RWPE1 (cell line): ENCODE measurements at regions not wholly inside any gene's neighbourhood (a gene's known extent, or its start where the extent isn't known, plus 50 kb on each side); places are given as distances from the start of the nearest gene placed in this dataset.

ENCODE experiments used
- CTCF ChIA-PET: fragments of 350-600 bp; sonication (Branson Sonifier 250); formaldehyde crosslinking; extraction: SDS; loops from one replicate; lab custom pipeline; 2021; lab: Yijun Ruan, JAX
- POLR2A ChIA-PET: fragments of 400-600 bp; formaldehyde crosslinking; extraction: SDS; loops from one replicate; lab custom pipeline; 2020; ENCODE audit warnings: antibody characterized with exemption; ENCODE audit not compliant: low non-redundant PET; lab: Yijun Ruan, JAX
- DNase-seq: peaks from one replicate; pipeline ENCODE4 v3.0.0; 2012; ENCODE audit warnings: low spot score
- H3K27ac ChIP-seq: fragments of 450-650 bp; 2 replicates; pipeline ENCODE4 v1.5.1; 2017
- TF ChIP-seq, protein P1 (sequence below): fragments of 450-650 bp; conservative IDR thresholded peaks from 2 replicates; pipeline ENCODE4 v1.5.1; 2017; ENCODE audit warnings: low read depth, mild to moderate bottlenecking

DNA sequence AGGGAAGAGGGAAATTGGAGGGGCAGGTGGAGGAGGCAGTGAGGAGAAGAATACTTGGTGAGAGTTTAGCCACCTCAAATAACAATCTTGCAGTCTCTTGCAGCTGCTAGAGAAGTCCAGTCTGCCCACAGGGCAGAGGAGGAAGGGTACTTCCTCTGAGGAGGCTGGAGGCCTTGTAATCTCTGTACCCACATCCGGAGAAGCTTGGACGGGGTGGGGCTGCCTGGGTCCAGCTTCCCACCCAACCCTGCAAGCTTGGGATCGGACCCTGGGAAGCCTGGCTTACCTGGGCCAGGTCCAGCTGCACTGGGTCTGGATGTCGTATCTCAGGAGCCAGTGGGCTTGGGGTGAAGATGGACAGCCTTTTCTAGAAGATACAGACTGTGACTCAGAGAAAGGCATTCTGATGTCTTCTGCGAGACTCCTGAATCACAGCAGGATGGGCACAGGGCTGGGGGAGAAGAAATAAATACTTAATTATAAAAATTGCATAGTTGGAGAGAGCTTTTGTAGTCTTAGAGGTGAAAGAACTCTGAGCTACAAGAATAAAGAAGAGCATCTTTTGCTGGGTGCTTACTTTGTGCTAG lies 111.8 kb upstream of the JUN start:
- no peak for DNase-seq
- no peak overlapping the region for H3K27ac ChIP-seq
- ChIA-PET POLR2A (no interaction called here), CTCF (no interaction called here)
- TF ChIP-seq, protein P1, sequence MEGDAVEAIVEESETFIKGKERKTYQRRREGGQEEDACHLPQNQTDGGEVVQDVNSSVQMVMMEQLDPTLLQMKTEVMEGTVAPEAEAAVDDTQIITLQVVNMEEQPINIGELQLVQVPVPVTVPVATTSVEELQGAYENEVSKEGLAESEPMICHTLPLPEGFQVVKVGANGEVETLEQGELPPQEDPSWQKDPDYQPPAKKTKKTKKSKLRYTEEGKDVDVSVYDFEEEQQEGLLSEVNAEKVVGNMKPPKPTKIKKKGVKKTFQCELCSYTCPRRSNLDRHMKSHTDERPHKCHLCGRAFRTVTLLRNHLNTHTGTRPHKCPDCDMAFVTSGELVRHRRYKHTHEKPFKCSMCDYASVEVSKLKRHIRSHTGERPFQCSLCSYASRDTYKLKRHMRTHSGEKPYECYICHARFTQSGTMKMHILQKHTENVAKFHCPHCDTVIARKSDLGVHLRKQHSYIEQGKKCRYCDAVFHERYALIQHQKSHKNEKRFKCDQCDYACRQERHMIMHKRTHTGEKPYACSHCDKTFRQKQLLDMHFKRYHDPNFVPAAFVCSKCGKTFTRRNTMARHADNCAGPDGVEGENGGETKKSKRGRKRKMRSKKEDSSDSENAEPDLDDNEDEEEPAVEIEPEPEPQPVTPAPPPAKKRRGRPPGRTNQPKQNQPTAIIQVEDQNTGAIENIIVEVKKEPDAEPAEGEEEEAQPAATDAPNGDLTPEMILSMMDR, result no peak

DNA sequence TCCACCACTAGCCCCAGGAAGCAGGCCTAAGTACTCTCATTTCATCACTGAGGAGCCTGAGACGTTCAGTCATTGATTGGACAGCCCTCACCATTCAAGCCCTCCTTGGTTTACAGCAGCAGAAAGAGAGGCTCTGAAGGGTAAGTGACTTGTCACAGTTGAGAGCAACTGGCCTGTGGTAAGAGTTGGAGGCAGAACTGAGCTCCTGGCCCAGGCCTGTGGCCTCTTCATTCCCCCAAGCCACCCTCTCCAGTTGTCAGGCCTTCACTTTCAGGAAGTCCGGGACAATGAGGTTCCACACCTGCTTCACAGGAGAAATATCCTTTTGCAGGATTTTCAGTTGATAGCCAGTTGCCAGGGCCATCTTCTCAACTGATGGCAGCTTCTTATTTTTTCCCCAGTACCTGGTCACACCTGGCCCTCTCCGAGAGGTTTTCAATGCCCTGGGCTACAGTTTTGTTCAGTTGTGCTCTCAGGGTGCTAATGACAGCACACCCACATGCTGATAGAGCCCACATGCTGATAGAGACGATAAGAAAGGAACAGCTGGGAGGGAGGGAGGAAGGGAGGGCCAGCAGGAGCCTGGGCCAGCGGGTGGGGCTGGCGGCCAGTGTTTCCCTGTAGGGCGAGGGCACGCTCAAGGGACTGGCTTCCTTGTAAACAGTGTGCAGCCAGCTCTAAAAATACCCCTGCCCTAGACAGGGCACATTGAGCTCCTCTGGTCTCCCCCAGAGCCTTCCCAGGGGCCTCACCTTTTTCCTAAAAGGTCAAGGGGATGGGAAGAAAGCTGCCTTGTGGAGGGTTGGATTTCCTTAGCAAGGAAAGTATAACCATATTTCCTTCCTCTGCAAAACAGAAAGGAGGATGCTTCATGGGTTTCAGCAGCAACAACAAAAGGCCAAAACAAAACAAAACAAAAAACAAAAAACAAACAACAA lies 112.7 kb upstream of the JUN start:
- POLR2A ChIA-PET, result no interaction called here
- CTCF ChIA-PET, result interaction anchor here (0.7 kb wide), 1 partner anchor 854 kb away, joined by 3 read pairs; no protein-coding TSS in a partner anchor
- no peak for DNase-seq
- TF ChIP-seq, protein P1, result no peak
- H3K27ac ChIP-seq, result peak overlapping the region; percentile 20

DNA sequence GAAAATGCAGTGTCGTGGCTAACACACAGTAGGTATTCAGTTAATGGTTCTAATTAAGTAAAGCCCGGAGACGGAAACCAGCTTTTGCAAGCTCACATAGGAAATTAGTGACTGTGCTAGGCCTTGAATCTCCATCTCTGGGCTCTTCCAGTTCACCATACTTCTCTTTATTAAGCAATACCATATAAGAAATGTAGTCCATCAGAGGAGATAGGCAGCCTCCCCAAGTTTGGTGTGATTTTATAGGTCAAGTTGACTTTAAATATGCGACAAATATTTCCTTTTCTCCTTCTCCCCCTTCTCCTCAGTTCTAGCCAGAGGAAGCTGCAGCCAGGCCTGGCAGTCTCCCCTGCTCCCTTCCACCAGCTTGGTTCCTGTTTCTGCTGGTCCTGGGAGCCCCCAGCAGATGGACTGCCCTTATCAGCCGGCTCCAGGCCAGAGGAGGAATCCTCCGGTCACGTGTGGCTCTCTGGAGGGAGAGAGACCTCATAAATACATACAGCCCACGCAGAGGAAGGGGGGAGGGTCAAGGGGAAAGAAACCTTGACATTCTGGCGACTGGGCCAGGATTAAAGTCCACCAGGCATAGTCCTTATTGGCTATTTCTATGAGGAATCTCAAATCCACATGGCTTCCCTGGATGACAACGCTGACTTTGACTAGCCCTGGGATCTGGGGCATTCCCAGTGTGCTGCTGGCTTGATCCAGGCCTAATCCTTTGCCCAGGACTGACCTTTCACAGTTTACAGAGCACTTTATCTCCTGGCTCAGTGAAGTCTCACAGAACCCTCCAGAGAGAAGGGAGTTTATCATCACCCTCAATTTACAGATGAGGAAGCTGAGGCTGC lies 115.1 kb upstream of the JUN start:
- DNase-seq, result no peak
- CTCF ChIA-PET, result interaction anchor here (0.6 kb wide), 1 partner anchor 391 kb away, joined by 4 read pairs; no protein-coding TSS in a partner anchor
- TF ChIP-seq, protein P1, result no peak
- H3K27ac ChIP-seq, result no peak overlapping the region
- POLR2A ChIA-PET, result no interaction called here

DNA sequence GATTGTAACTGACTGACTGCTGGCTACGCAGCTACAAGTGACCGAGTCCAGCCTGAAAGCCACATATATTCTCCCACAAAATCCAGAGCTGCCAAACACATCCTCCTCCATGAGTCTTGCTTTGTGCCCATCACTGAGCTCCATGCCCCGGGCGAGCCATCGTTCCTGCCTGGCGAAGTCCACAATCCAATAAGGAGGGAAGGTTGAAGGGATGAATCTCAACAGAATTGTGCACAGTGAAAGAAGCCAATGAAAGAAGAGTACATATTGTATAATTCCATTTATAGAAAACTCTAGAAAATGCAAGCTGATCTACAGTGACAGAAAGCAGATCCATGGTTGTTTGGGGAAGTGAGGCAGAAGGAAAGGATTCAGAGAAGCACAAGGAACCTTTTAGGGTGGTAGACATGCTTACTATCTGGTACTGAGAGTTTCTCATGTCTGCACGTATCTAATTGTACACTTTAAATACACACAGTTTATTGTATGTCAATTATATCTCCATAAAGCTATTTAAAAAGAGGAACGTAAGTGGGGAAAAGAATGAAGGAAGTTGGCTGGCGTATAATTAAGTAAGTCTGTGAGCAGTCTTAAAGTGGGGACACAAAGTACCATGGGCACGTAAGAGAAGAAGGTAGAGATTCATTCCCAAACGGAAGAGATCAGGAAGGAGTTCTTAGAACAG lies 115.9 kb upstream of the JUN start:
- DNase-seq, result no peak
- no peak overlapping the region for H3K27ac ChIP-seq
- TF ChIP-seq, protein P1, result no peak
- ChIA-PET POLR2A (no interaction called here), CTCF (no interaction called here)

DNA sequence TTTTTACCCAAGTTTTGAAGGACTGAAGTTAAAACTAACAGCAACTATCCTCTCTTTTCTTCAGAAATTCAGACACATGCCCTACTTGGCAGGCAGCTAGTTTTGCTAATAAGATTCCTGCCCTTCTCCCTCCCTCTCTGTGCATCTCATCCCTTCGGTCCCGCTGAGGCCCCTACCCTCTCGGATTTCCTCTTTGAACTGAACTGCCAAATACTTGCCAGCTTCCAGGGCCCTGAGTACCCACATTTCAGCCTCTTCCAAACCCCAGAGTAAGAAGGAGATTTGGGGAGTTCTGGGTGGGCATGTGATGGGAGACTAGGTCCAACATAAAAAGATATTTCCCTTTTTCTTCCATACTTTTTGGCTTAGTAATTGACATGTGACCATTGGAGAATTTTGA lies 116.5 kb upstream of the JUN start:
- H3K27ac ChIP-seq, result no peak overlapping the region
- CTCF ChIA-PET, result no interaction called here

More for the DNA sequence above, 116.5 kb upstream of the JUN start:
- POLR2A ChIA-PET, result no interaction called here
- TF ChIP-seq, protein P1, result no peak
- DNase-seq, result no peak
